K562 (cell line): ENCODE measurements at regions not wholly inside any gene's neighbourhood (a gene's known extent, or its start where the extent isn't known, plus 50 kb on each side); places are given as distances from the start of the nearest gene placed in this dataset.

Experiments
- ATAC-seq: fragments of 200-7000 bp; cut with Tn5 transposase; 3 replicates; pipeline ENCODE4 v1.9.1; 2020; ENCODE audit warnings: moderate library complexity
- BruUV-seq: library from RNA; stranded (reverse); fragments of 400-500 nt; replicated peaks from 2 replicates; lab custom pipeline; 2021; lab: Mats Ljungman, UMichigan
- CTCF ChIA-PET: fragments of 300-600 bp; formaldehyde crosslinking; extraction: SDS; loops from one replicate; lab custom pipeline; 2021; ENCODE audit warnings: low intra/inter-chr PET ratio; lab: Yijun Ruan, JAX
- POLR2A ChIA-PET: fragments of 300-600, 350-650 bp; sonication (Branson Sonifier 250); formaldehyde crosslinking; extraction: SDS; loops from one replicate; lab custom pipeline; 2021; ENCODE audit warnings: antibody characterized with exemption, inconsistent platforms; lab: Yijun Ruan, JAX
- DNase-seq, 4 experiments: peaks; one replicate each; pipeline versions ENCODE4 v3.0.0 to v3.0.0-alpha.2; 2011 to 2018; ENCODE audit warnings: low spot score in 3 of 4, mixed read lengths in 3 of 4; ENCODE audit errors: extremely low read depth in 1 of 4
- FAIRE-seq: peaks from 2 replicates; lab custom pipeline; 2011; peaks lifted over from hg19 to GRCh38; lab: Jason Lieb, UNC
- H2AFZ ChIP-seq: 2 replicates; pipeline ENCODE4 v1.6.0; 2011; ENCODE audit warnings: low read depth, low read length, control low read depth, inconsistent platforms
- H3K27ac ChIP-seq: fragments of 200-600 bp; 3 replicates; pipeline ENCODE4 v1.8.0; 2011; ENCODE audit warnings: low read depth, mild to moderate bottlenecking, control low read depth, inconsistent platforms, low read length, moderate library complexity, mixed read lengths; ENCODE audit errors: extremely low read depth
- H3K27me3 ChIP-seq, 2 experiments: fragments of 300-600 bp in 1 of 2; 2 replicates in 1 of 2; 3 replicates in 1 of 2; pipeline versions ENCODE4 v1.6.0 to v1.8.0; 2011; ENCODE audit warnings: inconsistent platforms in 2 of 2, low read length in 2 of 2, mild to moderate bottlenecking in 1 of 2, mixed read lengths in 1 of 2, moderate library complexity in 1 of 2; ENCODE audit not compliant: control insufficient read depth in 2 of 2, insufficient read depth in 2 of 2
- H3K36me3 ChIP-seq: fragments of 300-600 bp; 3 replicates; pipeline ENCODE4 v1.8.0; 2011; ENCODE audit warnings: mild to moderate bottlenecking, low read length, inconsistent platforms; ENCODE audit not compliant: control insufficient read depth, insufficient read depth
- H3K4me1 ChIP-seq, 2 experiments: fragments of 200-600 bp in 1 of 2; replicated peaks in 1 of 2; 2 replicates in 1 of 2; 3 replicates in 1 of 2; pipeline versions ENCODE4 v1.5.1 to v1.8.0; 2011; ENCODE audit warnings: inconsistent platforms in 2 of 2, low read length in 2 of 2, mild to moderate bottlenecking in 1 of 2, mixed read lengths in 1 of 2, moderate library complexity in 1 of 2; ENCODE audit not compliant: control insufficient read depth in 2 of 2, insufficient read depth in 2 of 2
- H3K4me2 ChIP-seq: 2 replicates; pipeline ENCODE4 v1.6.1; 2011; ENCODE audit warnings: low read length, control low read depth, inconsistent platforms, mixed read lengths; ENCODE audit not compliant: insufficient read depth
- H3K4me3 ChIP-seq: fragments of 200-600 bp; sonication (generic), shearing (Covaris generic); 2 replicates; pipeline ENCODE4 v1.5.1; 2016; ENCODE audit warnings: control low read depth, inconsistent platforms
- H3K79me2 ChIP-seq: fragments of 200-600 bp; 3 replicates; pipeline ENCODE4 v1.8.0; 2011; ENCODE audit warnings: low read length, inconsistent platforms; ENCODE audit not compliant: control insufficient read depth, insufficient read depth
- H3K9ac ChIP-seq, 2 experiments: 2 replicates each; pipeline versions ENCODE4 v1.6.0 to v1.6.1; 2011; ENCODE audit warnings: low read depth in 2 of 2, low read length in 2 of 2, control low read depth in 1 of 2, inconsistent platforms in 1 of 2, mild to moderate bottlenecking in 1 of 2, mixed read lengths in 1 of 2; ENCODE audit not compliant: insufficient read depth in 1 of 2
- H3K9me1 ChIP-seq: one replicate; pipeline ENCODE4 v1.6.0; 2011; ENCODE audit warnings: inconsistent platforms, mild to moderate bottlenecking, low read length, moderate library complexity; ENCODE audit not compliant: control insufficient read depth, insufficient read depth
- H3K9me3 ChIP-seq: replicated peaks from 2 replicates; pipeline ENCODE4 v1.5.1; 2011; ENCODE audit warnings: low read depth, low read length, inconsistent platforms; ENCODE audit not compliant: control insufficient read depth, insufficient read depth
- H4K20me1 ChIP-seq: replicated peaks from 2 replicates; pipeline ENCODE4 v1.6.1; 2011; ENCODE audit warnings: low read length, inconsistent platforms, mixed read lengths; ENCODE audit not compliant: control insufficient read depth, insufficient read depth
- CBX1 ChIP-seq: sonication (generic); IDR thresholded peaks from 2 replicates; pipeline ENCODE4 v1.6.1; 2016; ENCODE audit warnings: antibody characterized with exemption, low read depth, mild to moderate bottlenecking
- CBX3 ChIP-seq, 2 experiments: IDR thresholded peaks; 1 replicate in 1 of 2; 2 replicates in 1 of 2; pipeline ENCODE4 v1.6.1; 2012; ENCODE audit warnings: inconsistent platforms in 2 of 2, low read length in 2 of 2, borderline replicate concordance in 1 of 2, control low read depth in 1 of 2
- FOXK2 ChIP-seq, 2 experiments: fragments of 450-650 bp; IDR thresholded peaks in 1 of 2; conservative IDR thresholded peaks in 1 of 2; 2 replicates each; pipeline ENCODE4 v1.6.1; 2016; ENCODE audit warnings: low read depth in 2 of 2, mild to moderate bottlenecking in 1 of 2
- GATAD2B ChIP-seq: fragments of 450-650 bp; IDR thresholded peaks from 2 replicates; pipeline ENCODE4 v1.6.1; 2017; ENCODE audit warnings: mild to moderate bottlenecking, borderline replicate concordance
- ZNF121 ChIP-seq: sonication (generic); formaldehyde crosslinking; conservative IDR thresholded peaks from 2 replicates; pipeline ENCODE4 v1.8.0; 2022; ENCODE audit warnings: missing genetic modification reagents
- ZNF197 ChIP-seq: fragments of 200-800 bp; sonication (Bioruptor generic); IDR thresholded peaks from 2 replicates; pipeline ENCODE4 v1.6.1; 2016; ENCODE audit warnings: low read depth, missing genetic modification characterization, missing compliant biosample characterization
- ZNF282 ChIP-seq: sonication (generic); formaldehyde crosslinking; IDR thresholded peaks from 2 replicates; pipeline ENCODE4 v1.8.1; 2023; ENCODE audit warnings: missing genetic modification reagents
- ZNF507 ChIP-seq: conservative IDR thresholded peaks from 2 replicates; pipeline ENCODE4 v1.6.1; 2017; ENCODE audit warnings: missing genetic modification characterization, missing compliant biosample characterization
- WGBS: fragments of 100-300 bp; shearing (Covaris generic); methylation state at CpG from one replicate; pipeline ENCODE4 v1.1.6; 2016; ENCODE audit warnings: low coverage, mixed read lengths; ENCODE audit not compliant: insufficient coverage; ENCODE audit errors: missing lambda C conversion rate; 5-methylcytosine and 5-hydroxymethylcytosine counted together
- in situ Hi-C: fragments of 300-500 bp; cut with MboI; formaldehyde crosslinking; loops from 4 replicates; pipeline ENCODE4 v1.15.0; 2018; ENCODE audit warnings: inconsistent platforms, mixed read lengths
- intact Hi-C: fragments of 100-400 bp; cut with micrococcal nuclease; formaldehyde crosslinking; loops from 2 replicates; pipeline ENCODE4 v1.14.2; 2022
- TF ChIP-seq, protein P1 (sequence below): sonication (generic); formaldehyde crosslinking; IDR thresholded peaks from 2 replicates; pipeline ENCODE4 v1.8.0; 2022; ENCODE audit warnings: mild to moderate bottlenecking, missing genetic modification reagents
- TF ChIP-seq, protein P2 (sequence below): fragments of 250-450 bp; sonication (Bioruptor Pico); IDR thresholded peaks from 2 replicates; pipeline ENCODE4 v1.4.0; 2020; ENCODE audit warnings: mild to moderate bottlenecking, moderate library complexity
- TF ChIP-seq, protein P3 (sequence below): sonication (generic); formaldehyde crosslinking; IDR thresholded peaks from 2 replicates; pipeline ENCODE4 v1.8.0; 2022; ENCODE audit warnings: mild to moderate bottlenecking, missing genetic modification reagents
- TF ChIP-seq, protein P4 (sequence below): fragments of 250-450 bp; sonication (Bioruptor Pico); IDR thresholded peaks from 2 replicates; pipeline ENCODE4 v1.5.0; 2021

DNA sequence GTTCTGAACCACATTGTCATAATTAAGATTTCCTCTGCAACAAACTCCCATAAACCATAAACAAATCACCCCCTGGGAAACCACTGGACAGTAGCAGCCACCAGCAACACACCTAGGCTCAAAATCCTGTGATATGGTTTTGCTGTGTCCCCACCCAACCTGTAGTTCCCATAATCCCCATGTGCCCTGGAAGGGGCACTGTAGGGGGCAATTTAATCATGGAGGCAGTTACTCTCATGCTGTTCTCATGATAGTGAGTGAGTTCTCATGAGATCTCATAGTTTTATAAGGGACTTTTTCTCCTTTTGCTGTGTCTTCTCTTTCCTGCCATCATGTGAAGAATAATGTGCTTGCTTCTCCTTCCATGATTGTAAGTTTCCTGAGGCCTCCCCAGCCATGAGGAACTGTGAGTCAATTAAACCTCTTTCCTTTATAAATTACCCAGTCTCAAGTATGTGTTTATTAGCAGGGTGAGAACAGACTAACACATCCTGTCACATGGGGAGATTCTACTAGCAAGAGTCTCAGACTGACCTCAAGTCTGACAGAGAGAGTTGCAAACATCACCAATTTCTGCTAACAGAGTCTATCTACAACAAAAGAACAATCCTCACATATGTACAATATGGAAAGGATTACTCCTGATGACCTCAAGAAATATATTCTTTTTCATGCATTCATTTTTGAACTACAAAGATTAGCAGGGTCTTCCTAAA, 182.6 kb downstream of the GRB14 start (continued):
- TF ChIP-seq ZNF197 (CRISPR knock-in tag) = no peak
- no peak for TF ChIP-seq CBX1
- TF ChIP-seq, protein P1, sequence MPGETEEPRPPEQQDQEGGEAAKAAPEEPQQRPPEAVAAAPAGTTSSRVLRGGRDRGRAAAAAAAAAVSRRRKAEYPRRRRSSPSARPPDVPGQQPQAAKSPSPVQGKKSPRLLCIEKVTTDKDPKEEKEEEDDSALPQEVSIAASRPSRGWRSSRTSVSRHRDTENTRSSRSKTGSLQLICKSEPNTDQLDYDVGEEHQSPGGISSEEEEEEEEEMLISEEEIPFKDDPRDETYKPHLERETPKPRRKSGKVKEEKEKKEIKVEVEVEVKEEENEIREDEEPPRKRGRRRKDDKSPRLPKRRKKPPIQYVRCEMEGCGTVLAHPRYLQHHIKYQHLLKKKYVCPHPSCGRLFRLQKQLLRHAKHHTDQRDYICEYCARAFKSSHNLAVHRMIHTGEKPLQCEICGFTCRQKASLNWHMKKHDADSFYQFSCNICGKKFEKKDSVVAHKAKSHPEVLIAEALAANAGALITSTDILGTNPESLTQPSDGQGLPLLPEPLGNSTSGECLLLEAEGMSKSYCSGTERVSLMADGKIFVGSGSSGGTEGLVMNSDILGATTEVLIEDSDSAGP (CRISPR knock-in tag) = no peak
- TF ChIP-seq, all 486 proteins: peak for 0

DNA sequence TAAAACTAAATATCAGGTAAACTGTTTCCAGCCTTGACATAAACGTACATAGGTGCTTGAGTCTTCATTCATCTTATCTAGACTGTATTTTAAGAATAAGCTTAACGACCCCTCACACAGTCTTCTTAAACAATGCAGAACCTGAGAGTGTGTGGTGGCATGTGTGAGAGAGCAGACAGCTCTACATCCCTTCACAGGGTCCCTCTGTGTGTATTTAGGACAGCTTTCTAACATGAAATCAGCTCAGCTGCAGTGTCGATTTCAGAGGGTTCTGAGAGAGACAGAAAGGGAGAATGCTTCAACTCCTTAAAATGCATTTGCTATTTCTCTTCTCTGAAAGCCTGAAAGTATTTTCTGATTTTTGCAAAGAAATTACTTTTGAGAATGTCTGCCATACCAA, 185.2 kb downstream of the GRB14 start:
- Histone ChIP-seq H3K36me3 (no peaks in the 10 kb centered on the region), H3K27ac (no peak overlapping the region), H3K4me1 (no peaks in the 10 kb centered on the region), H3K9me3 (no peaks in the 10 kb centered on the region), H3K4me3 (no peak overlapping the region), H3K9ac (no peak overlapping the region), H3K79me2 (no peaks in the 10 kb centered on the region), H3K4me2 (no peak overlapping the region), H4K20me1 (no peaks in the 10 kb centered on the region), H3K27me3 (no peaks in the 10 kb centered on the region), H2AFZ (no peak overlapping the region), H3K9me1 (no peaks in the 10 kb centered on the region)
- no peak for ATAC-seq
- CTCF ChIA-PET = no interaction called here
- BruUV-seq = no TSS peak
- POLR2A ChIA-PET = no interaction called here
- DNase-seq = no peak
- FAIRE-seq = no peak
- intact Hi-C loops (no loop called here), in situ Hi-C loops (no loop called here)
- WGBS = 0% methylated on average over 3 of the region's 3 CpGs
- TF ChIP-seq CBX3 (IDR thresholded peaks at IDR 0.05; ENCODE audit: borderline replicate concordance in 1 of 2, low read length in 2 of 2) (no peak), ZNF121 (CRISPR knock-in tag) (no peak), FOXK2 (conservative IDR thresholded peaks at IDR 0.05 in 1 of 2, IDR thresholded peaks at IDR 0.05 in 1 of 2; ENCODE audit: low read depth in 2 of 2) (no peak), ZNF282 (CRISPR knock-in tag) (no peak), ZNF507 (tag) (no peak), GATAD2B (no peak)
- TF ChIP-seq, protein P2, sequence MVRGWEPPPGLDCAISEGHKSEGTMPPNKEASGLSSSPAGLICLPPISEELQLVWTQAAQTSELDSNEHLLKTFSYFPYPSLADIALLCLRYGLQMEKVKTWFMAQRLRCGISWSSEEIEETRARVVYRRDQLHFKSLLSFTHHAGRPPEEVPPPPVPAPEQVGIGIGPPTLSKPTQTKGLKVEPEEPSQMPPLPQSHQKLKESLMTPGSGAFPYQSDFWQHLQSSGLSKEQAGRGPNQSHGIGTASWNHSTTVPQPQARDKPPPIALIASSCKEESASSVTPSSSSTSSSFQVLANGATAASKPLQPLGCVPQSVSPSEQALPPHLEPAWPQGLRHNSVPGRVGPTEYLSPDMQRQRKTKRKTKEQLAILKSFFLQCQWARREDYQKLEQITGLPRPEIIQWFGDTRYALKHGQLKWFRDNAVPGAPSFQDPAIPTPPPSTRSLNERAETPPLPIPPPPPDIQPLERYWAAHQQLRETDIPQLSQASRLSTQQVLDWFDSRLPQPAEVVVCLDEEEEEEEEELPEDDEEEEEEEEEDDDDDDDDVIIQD (CRISPR knock-in tag) = no peak
- TF ChIP-seq, protein P3, sequence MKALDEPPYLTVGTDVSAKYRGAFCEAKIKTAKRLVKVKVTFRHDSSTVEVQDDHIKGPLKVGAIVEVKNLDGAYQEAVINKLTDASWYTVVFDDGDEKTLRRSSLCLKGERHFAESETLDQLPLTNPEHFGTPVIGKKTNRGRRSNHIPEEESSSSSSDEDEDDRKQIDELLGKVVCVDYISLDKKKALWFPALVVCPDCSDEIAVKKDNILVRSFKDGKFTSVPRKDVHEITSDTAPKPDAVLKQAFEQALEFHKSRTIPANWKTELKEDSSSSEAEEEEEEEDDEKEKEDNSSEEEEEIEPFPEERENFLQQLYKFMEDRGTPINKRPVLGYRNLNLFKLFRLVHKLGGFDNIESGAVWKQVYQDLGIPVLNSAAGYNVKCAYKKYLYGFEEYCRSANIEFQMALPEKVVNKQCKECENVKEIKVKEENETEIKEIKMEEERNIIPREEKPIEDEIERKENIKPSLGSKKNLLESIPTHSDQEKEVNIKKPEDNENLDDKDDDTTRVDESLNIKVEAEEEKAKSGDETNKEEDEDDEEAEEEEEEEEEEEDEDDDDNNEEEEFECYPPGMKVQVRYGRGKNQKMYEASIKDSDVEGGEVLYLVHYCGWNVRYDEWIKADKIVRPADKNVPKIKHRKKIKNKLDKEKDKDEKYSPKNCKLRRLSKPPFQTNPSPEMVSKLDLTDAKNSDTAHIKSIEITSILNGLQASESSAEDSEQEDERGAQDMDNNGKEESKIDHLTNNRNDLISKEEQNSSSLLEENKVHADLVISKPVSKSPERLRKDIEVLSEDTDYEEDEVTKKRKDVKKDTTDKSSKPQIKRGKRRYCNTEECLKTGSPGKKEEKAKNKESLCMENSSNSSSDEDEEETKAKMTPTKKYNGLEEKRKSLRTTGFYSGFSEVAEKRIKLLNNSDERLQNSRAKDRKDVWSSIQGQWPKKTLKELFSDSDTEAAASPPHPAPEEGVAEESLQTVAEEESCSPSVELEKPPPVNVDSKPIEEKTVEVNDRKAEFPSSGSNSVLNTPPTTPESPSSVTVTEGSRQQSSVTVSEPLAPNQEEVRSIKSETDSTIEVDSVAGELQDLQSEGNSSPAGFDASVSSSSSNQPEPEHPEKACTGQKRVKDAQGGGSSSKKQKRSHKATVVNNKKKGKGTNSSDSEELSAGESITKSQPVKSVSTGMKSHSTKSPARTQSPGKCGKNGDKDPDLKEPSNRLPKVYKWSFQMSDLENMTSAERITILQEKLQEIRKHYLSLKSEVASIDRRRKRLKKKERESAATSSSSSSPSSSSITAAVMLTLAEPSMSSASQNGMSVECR (CRISPR knock-in tag) = no peak
- TF ChIP-seq, protein P4, sequence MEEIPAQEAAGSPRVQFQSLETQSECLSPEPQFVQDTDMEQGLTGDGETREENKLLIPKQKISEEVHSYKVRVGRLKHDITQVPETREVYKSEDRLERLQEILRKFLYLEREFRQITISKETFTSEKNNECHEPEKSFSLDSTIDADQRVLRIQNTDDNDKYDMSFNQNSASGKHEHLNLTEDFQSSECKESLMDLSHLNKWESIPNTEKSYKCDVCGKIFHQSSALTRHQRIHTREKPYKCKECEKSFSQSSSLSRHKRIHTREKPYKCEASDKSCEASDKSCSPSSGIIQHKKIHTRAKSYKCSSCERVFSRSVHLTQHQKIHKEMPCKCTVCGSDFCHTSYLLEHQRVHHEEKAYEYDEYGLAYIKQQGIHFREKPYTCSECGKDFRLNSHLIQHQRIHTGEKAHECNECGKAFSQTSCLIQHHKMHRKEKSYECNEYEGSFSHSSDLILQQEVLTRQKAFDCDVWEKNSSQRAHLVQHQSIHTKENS (CRISPR knock-in tag) = no peak
